HG03135 (cell line): ENCODE measurements at regions not wholly inside any gene's neighbourhood (a gene's known extent, or its start where the extent isn't known, plus 50 kb on each side); places are given as distances from the start of the nearest gene placed in this dataset.

ENCODE experiments used
- ATAC-seq: cut with Tn5 transposase; IDR thresholded peaks from one replicate; pipeline ENCODE4 v1.9.1; 2021; ENCODE audit warnings: mild to moderate bottlenecking, moderate library complexity; ENCODE audit not compliant: unreplicated experiment

- no peak for ATAC-seq
These were observed 59.4 kb upstream of the BTN3A2 start for GRCh38 chr6:26305641-26305969.

GRCh38 chr6:26306232-26306631 is 58.8 kb upstream of the BTN3A2 start:
- ATAC-seq: no peak

DNA sequence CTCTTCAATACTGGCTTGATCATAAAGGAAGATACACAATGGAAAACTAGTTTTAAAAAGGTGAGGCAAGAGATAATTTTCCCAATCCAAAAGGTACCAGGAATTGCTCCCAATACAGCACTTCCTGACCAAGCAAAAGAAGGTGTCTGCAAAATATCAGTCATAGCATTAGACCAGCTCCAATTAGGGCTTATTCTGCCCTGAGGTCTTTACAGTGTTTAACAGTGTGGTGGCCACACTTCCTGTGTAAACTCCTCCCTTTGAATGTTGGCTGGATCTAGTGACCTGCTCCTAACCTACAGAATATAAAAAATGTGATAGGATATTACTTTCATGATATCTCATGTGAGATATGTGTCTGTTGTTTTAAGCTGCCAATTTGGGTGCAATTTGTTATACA is 57.1 kb upstream of the BTN3A2 start:
- no peak for ATAC-seq

GRCh38 chr6:26309731-26310142 is 55.3 kb upstream of the BTN3A2 start:
- ATAC-seq: peak; percentile 46

DNA sequence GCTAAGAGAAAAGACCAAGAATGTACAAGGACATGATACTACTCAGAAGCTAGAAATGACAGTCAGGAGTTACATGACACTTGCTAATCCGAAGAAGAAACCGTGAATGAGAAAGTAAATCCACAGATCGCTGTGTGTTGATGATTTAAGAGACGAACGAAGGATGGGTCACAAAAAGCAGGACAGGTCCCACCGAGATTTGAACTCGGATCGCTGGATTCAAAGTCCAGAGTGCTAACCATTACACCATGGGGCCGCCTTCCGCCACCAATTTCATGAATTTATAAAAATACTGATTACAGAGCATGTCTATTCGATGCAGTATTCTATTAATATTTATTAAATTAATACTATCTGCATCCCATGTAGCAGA is 54.0 kb upstream of the BTN3A2 start:
- ATAC-seq: no peak

GRCh38 chr6:26311385-26312095 is 53.5 kb upstream of the BTN3A2 start:
- ATAC-seq: no peak

DNA sequence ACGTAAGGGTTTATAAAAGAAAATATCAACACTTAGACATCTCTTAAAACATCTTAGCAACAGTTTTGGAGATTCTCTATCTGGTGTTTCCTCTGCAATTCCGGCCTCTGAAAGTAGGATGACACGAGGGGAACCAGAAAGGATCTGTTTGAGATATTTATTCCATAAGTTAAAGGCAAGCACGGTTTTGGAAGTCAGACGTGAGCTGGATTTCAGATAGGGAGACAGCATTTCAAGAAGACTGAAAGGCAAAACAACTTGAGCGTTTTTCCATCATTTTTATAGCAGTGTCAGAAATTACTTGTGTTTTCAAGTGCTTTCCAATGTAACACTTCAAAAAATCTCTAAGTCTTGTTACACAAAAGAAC is 52.9 kb upstream of the BTN3A2 start:
- no peak for ATAC-seq

DNA sequence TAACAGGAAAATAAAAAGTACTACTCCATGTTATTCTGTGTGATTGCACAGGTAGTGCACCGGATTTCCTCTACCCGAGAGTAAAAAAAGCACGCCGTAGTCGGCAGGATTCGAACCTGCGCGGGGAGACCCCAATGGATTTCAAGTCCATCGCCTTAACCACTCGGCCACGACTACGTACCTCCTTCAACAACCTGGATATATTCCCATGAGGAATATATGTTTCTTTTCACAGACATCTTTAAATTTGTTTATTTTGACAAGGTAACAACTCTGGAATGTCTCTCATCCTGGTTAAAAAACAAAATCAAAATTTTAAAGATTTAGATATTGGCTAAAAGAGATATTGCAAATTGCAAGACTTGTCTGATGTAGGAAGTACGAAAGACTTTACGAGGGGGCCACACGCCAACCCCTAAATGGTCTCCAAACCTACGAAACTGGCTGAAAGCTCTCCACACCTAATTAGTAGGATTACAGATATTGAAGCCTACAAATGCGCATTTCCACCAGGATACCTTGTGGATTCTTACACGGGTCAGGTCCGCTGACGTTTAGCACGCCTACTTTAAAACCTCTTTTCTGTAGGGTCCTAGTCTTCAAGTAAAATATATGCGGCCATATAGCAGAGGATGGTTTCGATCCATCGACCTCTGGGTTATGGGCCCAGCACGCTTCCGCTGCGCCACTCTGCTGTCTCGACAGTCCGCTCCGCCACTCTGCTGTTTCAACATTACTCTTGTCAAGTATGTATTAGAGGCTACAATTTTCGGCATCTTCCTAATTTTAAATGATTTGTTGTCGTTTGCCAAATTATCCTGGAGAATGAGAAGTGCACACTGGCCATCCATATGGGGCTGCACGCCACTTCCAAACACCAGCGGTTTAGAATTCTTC is 52.2 kb upstream of the BTN3A2 start:
- no peak for ATAC-seq
